ENCODE measurements at regions not wholly inside any gene's neighbourhood (a gene's known extent, or its start where the extent isn't known, plus 50 kb on each side); places are given as distances from the start of the nearest gene placed in this dataset.

- no peak for DNase-seq
These were observed 521.8 kb upstream of the DIPK2B start for GRCh38 chrX:45722471-45722870.

GRCh38 chrX:45719751-45720501, 519.2 kb upstream of the DIPK2B start:
- no peak for DNase-seq

- DNase-seq, result no peak
These were observed 518.0 kb upstream of the DIPK2B start for GRCh38 chrX:45718676-45719075.

- DNase-seq, result no peak
These were observed 516.1 kb upstream of the DIPK2B start for GRCh38 chrX:45716750-45717149.

GRCh38 chrX:45715748-45716147, 515.1 kb upstream of the DIPK2B start:
- DNase-seq, result no peak

GRCh38 chrX:45714866-45715265, 514.2 kb upstream of the DIPK2B start:
- peak; percentile 27 to 47 for DNase-seq

- DNase-seq, result no peak
These were observed 511.4 kb upstream of the DIPK2B start for GRCh38 chrX:45712067-45712466.

- DNase-seq, result no peak
These were observed 510.6 kb upstream of the DIPK2B start for GRCh38 chrX:45711231-45711630.

GRCh38 chrX:45710081-45710801, 509.6 kb upstream of the DIPK2B start:
- DNase-seq, result no peak

- DNase-seq, result no peak
These were observed 508.7 kb upstream of the DIPK2B start for GRCh38 chrX:45709381-45709780.

- no peak for DNase-seq
These were observed 498.5 kb upstream of the DIPK2B start for GRCh38 chrX:45699158-45699557.

- DNase-seq, result no peak
These were observed 496.9 kb upstream of the DIPK2B start for GRCh38 chrX:45697591-45697990.

- no peak for DNase-seq
These were observed 496.1 kb upstream of the DIPK2B start for GRCh38 chrX:45696736-45697135.

GRCh38 chrX:45689971-45690370, 489.3 kb upstream of the DIPK2B start:
- no peak for DNase-seq

GRCh38 chrX:45683914-45684313, 483.2 kb upstream of the DIPK2B start:
- no peak for DNase-seq

GRCh38 chrX:45681891-45682290, 481.2 kb upstream of the DIPK2B start:
- DNase-seq, result no peak

GRCh38 chrX:45669715-45670340, 469.2 kb upstream of the DIPK2B start:
- no peak for DNase-seq

- no peak for DNase-seq
These were observed 468.2 kb upstream of the DIPK2B start for GRCh38 chrX:45668686-45669443.

- DNase-seq, result no peak
These were observed 467.0 kb upstream of the DIPK2B start for GRCh38 chrX:45667666-45668065.

GRCh38 chrX:45664727-45665290, 464.1 kb upstream of the DIPK2B start:
- no peak for DNase-seq

GRCh38 chrX:45660477-45660876, 459.8 kb upstream of the DIPK2B start:
- DNase-seq, result no peak

- DNase-seq, result no peak
These were observed 432.7 kb upstream of the DIPK2B start for GRCh38 chrX:45633419-45633818.

GRCh38 chrX:45632506-45632905, 431.8 kb upstream of the DIPK2B start:
- no peak for DNase-seq
